NB4 (cell line): ENCODE measurements at regions not wholly inside any gene's neighbourhood (a gene's known extent, or its start where the extent isn't known, plus 50 kb on each side); places are given as distances from the start of the nearest gene placed in this dataset.

Experiments used
- MAX ChIP-seq: IDR thresholded peaks from 2 replicates; pipeline ENCODE4 v1.6.1; 2011; ENCODE audit warnings: low read depth, low read length
- MYC ChIP-seq: IDR thresholded peaks from 2 replicates; pipeline ENCODE4 v1.6.1; 2011; ENCODE audit warnings: low read depth, low read length
- POLR2A ChIP-seq: IDR thresholded peaks from 2 replicates; pipeline ENCODE4 v1.6.1; 2011; ENCODE audit warnings: mild to moderate bottlenecking; ENCODE audit not compliant: insufficient read length; ENCODE audit errors: extremely low read depth
- TF ChIP-seq, protein P1 (sequence below): IDR thresholded peaks from one replicate; pipeline ENCODE4 v1.5.1; 2012; ENCODE audit warnings: low read depth, low read length

DNA sequence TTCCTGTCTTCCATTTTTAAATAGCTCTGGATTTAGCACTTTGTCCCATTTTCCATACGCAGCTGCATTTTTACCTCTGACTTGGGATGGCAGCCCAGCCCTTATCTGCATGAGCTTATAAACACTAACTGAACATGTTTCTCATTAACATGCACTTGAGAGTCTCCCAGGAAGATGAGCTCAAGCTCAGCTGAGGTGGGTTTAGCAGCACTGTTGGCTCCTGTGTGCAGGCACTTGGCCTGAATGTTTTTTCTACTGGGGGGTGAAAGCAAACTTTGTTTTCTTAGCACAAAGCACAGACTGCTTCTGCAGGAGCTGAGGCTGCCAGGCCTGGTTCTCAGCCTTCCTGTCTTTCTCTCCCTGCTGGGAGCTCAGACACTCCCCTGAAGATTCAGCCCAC is 1093.6 kb upstream of the AUTS2 start:
- TF ChIP-seq, protein P1, sequence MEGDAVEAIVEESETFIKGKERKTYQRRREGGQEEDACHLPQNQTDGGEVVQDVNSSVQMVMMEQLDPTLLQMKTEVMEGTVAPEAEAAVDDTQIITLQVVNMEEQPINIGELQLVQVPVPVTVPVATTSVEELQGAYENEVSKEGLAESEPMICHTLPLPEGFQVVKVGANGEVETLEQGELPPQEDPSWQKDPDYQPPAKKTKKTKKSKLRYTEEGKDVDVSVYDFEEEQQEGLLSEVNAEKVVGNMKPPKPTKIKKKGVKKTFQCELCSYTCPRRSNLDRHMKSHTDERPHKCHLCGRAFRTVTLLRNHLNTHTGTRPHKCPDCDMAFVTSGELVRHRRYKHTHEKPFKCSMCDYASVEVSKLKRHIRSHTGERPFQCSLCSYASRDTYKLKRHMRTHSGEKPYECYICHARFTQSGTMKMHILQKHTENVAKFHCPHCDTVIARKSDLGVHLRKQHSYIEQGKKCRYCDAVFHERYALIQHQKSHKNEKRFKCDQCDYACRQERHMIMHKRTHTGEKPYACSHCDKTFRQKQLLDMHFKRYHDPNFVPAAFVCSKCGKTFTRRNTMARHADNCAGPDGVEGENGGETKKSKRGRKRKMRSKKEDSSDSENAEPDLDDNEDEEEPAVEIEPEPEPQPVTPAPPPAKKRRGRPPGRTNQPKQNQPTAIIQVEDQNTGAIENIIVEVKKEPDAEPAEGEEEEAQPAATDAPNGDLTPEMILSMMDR, result no peak
- TF ChIP-seq POLR2A (no peak), MAX (no peak), MYC (no peak)
